Muscle of leg (tissue), 3 donors: ENCODE measurements at regions not wholly inside any gene's neighbourhood (a gene's known extent, or its start where the extent isn't known, plus 50 kb on each side); places are given as distances from the start of the nearest gene placed in this dataset.

ENCODE experiments used
- DNase-seq: peaks from one replicate; pipeline ENCODE4 v3.0.0; 2013
- H3K27ac ChIP-seq: one replicate; pipeline ENCODE4 v1.5.1; 2013; ENCODE audit warnings: mild to moderate bottlenecking, low read length, control low read depth
- H3K27me3 ChIP-seq: one replicate; pipeline ENCODE4 v1.6.1; 2013; ENCODE audit warnings: low read length; ENCODE audit not compliant: control insufficient read depth, insufficient read depth
- H3K36me3 ChIP-seq: one replicate; pipeline ENCODE4 v1.6.1; 2013; ENCODE audit warnings: low read length; ENCODE audit not compliant: control insufficient read depth, insufficient read depth
- H3K4me1 ChIP-seq: one replicate; pipeline ENCODE4 v1.6.1; 2013; ENCODE audit warnings: low read length; ENCODE audit not compliant: control insufficient read depth, insufficient read depth
- H3K4me3 ChIP-seq: one replicate; pipeline ENCODE4 v1.5.1; 2013; ENCODE audit warnings: low read length, control low read depth
- H3K9me3 ChIP-seq: replicated peaks from 2 replicates; pipeline ENCODE4 v1.6.1; 2013; ENCODE audit warnings: low read depth, low read length; ENCODE audit not compliant: control insufficient read depth
- WGBS: methylation state at CpG from one replicate; pipeline ENCODE4 v1.1.5; 2013; ENCODE audit warnings: missing lambda C conversion rate; ENCODE audit not compliant: insufficient coverage; 5-methylcytosine and 5-hydroxymethylcytosine counted together

DNA sequence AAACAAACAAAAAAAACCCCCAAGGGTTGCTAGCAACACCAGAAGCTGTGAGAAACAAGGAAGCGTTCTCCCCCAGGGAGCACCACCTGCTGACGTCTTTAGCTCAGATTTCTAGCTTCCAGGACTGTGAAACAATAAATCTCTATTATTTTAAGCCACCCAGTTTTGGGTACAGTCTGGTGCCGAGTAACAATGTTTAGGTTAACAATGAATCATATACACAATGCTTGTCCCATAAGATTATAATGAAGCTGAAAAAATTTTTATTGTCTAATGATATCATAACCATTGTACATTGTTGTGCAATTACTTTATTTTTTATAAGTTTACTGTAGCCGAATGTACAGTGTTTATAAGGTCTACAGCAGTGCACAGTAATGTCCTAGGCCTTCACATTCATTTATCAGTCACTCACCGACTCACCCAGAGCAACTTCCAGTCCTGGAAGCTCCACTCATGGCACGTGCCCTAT is 72.1 kb upstream of the CAB39 start:
- Histone ChIP-seq H3K4me1 (no peaks in the 10 kb centered on the region), H3K4me3 (no peak overlapping the region), H3K36me3 (no peaks in the 10 kb centered on the region), H3K27ac (no peak overlapping the region), H3K9me3 (no peaks in the 10 kb centered on the region), H3K27me3 (no peaks in the 10 kb centered on the region)
- DNase-seq = no peak
- WGBS = 57% methylated on average over 1 of the region's 6 CpGs

DNA sequence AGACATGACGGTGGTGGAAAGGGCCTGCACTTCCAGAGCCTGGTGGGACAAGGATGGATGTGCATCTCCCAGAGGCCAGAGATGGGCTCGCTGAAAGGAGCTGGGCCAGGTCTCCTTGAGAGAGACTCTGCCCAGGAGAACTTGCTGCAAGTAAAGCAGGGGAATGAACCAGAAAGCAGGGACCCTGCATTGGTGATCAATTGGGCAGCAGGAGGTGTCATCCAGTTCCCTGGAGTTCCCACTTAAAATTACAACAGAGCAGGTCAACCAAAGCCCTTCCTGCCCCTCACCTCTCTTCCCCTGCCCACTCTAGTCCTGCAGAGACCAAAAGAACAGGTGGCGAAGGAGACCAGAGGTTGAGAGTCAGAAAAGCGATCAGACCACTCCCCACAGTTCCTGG is 69.7 kb upstream of the CAB39 start:
- H3K4me1 ChIP-seq = no peaks in the 10 kb centered on the region
- H3K27me3 ChIP-seq = no peaks in the 10 kb centered on the region
- no peak for DNase-seq
- H3K36me3 ChIP-seq = no peaks in the 10 kb centered on the region
- no peak overlapping the region for H3K27ac ChIP-seq
- WGBS = 95% methylated on average over 2 of the region's 4 CpGs
- H3K9me3 ChIP-seq = no peaks in the 10 kb centered on the region
- no peak overlapping the region for H3K4me3 ChIP-seq

DNA sequence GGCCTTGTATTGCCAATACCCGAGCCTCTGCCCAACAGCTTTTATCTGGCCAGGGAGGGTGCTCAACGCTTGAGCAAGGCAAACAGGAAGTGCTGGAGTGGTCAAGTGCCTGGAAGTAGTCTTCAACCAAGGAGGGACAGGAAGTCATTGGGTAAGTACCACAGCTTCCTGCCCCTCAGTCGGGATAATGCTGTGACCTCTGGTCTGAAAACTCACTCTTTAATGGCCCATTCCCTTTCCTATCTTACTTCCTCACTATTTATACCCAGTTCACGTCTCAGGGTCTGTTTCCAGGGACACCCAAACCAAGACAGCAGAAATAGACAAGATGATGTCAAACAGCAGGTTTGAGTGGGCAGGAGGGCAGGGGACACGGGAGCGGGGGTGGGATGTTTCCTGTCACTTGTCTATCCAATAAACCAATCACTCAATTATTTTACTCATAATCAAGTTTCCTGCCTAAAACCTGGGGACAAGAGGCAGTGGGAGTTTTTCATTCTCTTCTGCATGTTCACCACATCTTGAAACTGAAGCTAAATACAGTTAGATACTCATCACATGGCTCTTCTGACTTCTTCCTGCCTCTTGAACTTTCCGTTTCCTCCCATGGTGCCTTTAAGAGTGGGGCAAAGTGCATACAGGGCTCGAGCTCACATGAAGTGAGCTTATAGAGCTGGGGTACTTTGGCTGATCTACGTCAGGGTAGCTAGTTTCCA is 68.9 kb upstream of the CAB39 start:
- Histone ChIP-seq H3K36me3 (no peaks in the 10 kb centered on the region), H3K27me3 (no peaks in the 10 kb centered on the region), H3K9me3 (no peaks in the 10 kb centered on the region), H3K4me1 (no peaks in the 10 kb centered on the region), H3K4me3 (no peak overlapping the region), H3K27ac (no peak overlapping the region)
- WGBS = 29% methylated on average over 1 of the region's 9 CpGs
- DNase-seq = peak; percentile 43

DNA sequence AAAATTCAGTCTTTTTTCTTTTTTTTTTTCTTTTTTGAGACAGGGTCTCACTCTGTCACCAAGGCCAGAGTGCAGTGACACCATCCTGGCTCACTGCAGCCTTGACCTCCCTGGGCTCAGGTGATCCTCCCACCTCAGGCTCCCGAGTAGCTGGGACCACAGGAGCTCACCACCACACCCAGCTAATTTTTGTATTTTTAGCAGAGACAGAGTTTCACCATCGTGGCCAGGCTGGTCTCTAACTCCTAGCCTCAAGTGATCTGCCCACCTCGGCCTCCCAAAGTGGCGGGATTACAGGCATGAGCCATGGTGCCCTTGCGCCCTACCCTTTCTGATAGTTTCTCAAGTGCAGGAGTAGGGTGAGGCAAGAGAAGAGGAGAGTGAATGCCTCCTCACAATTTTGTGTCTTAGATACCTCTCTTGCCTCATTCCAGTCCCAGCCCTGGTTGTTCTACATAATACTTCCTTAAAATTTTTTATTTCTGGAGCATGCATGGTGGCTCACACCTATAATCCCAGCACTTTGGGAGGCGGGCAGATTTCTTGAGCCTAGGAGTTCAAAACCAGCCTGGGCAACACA is 68.2 kb upstream of the CAB39 start:
- WGBS = 92% methylated on average over 3 of the region's 6 CpGs

DNA sequence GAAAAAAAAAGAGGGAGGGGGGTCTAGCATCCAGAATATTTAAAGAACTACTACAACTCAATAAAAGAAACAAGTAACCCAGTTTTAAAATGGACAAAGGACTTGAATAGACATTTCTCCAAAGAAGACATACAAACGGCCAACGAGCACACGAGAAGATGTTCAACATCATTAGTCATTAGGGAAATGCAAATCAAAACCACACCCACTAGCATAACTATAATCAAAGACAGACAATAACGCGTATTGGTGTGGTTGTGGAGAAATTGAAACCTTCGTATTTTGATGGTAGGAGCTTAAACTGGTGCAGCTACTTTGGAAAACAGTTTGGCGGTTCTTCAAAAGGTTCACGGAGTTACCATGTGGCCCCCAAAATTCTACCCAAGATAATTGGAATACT is 64.3 kb upstream of the CAB39 start:
- Histone ChIP-seq H3K4me3 (no peak overlapping the region), H3K9me3 (no peaks in the 10 kb centered on the region), H3K36me3 (no peaks in the 10 kb centered on the region), H3K27ac (no peak overlapping the region), H3K27me3 (no peaks in the 10 kb centered on the region), H3K4me1 (no peaks in the 10 kb centered on the region)
- WGBS = 100% methylated on average over 1 of the region's 8 CpGs
- no peak for DNase-seq

More for the DNA sequence above, 68.2 kb upstream of the CAB39 start:
- DNase-seq = no peak
- H3K9me3 ChIP-seq = no peaks in the 10 kb centered on the region
- no peak overlapping the region for H3K4me3 ChIP-seq
- no peak overlapping the region for H3K27ac ChIP-seq
- no peaks in the 10 kb centered on the region for H3K27me3 ChIP-seq
- no peaks in the 10 kb centered on the region for H3K36me3 ChIP-seq
- no peaks in the 10 kb centered on the region for H3K4me1 ChIP-seq

DNA sequence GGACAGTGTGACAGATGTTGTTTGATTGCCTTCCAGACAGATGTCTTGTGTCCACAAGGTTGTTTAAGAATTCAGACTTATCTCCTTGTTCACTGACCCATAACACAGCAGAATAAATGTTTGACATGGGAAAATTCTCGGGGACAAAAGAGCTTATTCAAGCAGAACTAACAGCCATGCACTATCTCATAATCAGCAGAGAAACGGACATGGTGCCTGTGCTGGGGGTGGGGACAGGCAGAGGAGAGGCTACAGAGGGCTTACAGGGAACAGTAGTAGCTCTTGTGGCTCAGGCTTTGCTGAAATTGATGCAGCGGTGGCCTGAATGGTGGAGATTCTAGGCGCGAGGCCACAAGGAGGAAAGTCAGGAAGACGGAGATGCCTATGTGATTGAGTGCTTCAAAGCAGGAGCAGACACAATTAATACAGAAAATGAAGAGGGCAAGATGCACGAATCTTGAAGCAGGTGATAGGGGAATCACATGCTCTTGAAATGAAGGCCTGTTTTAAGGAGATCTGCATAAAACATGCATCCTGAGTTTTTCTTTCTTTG is 62.0 kb upstream of the CAB39 start:
- H3K9me3 ChIP-seq = no peaks in the 10 kb centered on the region
- H3K4me1 ChIP-seq = no peaks in the 10 kb centered on the region
- no peaks in the 10 kb centered on the region for H3K36me3 ChIP-seq
- H3K4me3 ChIP-seq = no peak overlapping the region
- DNase-seq = no peak
- H3K27ac ChIP-seq = no peak overlapping the region
- H3K27me3 ChIP-seq = no peaks in the 10 kb centered on the region
- WGBS = 58% methylated on average over 5 of the region's 7 CpGs

DNA sequence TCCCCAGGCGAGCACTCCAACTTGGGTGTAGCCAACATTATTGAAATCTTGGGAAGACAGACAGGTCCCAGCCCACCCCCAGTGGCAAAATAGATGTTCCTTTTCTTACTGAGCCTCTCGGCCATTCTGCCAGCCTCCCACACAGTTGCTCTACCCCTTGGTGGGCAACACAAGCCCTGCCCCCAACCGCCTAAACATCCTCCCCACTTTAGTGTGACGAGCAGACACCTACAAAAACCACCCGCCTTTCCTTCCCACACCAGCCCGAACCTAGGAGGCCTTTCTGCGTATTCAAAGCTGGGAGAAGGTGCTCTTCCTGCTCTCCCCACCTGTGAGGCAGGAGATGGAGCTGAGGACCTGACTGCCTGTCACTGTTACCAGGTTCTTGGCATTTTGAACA is 58.6 kb upstream of the CAB39 start:
- DNase-seq = no peak
- H3K9me3 ChIP-seq = no peaks in the 10 kb centered on the region
- no peaks in the 10 kb centered on the region for H3K27me3 ChIP-seq
- no peaks in the 10 kb centered on the region for H3K36me3 ChIP-seq
- H3K27ac ChIP-seq = no peak overlapping the region
- no peak overlapping the region for H3K4me3 ChIP-seq
- 71% methylated on average over 5 of the region's 7 CpGs for WGBS
- no peaks in the 10 kb centered on the region for H3K4me1 ChIP-seq

DNA sequence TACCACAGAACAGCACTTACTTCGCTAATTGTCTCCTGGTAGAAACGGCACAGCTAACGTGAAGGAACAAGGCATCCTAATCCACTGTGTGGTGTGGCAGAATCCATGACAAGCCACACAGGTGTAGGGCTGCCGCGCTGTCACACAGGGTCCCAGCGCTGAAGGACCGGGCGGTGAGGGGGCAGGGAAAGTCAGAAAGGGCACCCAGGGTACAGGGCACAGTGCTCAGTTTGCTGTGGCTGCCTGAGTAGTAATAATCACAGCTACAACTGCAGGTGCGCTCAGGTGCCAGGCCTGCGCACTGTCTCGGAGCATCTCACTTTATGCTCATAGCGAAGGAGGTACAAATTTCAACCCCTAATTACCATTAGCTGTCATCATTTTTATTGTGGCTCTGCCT is 55.2 kb upstream of the CAB39 start:
- Histone ChIP-seq H3K27me3 (no peaks in the 10 kb centered on the region), H3K4me3 (no peak overlapping the region), H3K27ac (no peak overlapping the region), H3K9me3 (no peaks in the 10 kb centered on the region), H3K36me3 (no peaks in the 10 kb centered on the region), H3K4me1 (peaks cover 10% of the 10 kb centered on the region)
- 86% methylated on average over 11 of the region's 12 CpGs for WGBS
- no peak for DNase-seq

DNA sequence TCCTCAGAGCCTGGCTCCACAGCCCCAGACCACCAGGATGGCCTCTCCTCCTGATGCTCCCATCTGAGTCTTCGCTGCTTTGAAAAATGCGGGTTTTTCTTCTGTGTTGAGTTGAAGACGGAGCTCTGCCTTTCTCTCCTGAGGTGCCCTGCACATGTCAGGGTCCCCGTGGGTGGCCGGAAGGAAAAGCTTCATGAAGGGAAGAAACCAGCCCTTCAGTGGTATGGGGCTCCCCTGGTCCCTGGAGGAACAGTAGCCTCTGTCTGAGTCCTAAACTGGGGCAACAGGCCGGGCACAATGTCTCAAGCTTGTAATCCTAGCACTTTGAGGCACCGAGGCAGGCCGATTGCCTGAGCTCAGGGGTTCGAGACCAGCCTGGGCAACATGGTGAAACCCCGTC is 54.7 kb upstream of the CAB39 start:
- Histone ChIP-seq H3K36me3 (no peaks in the 10 kb centered on the region), H3K4me1 (peaks cover 10% of the 10 kb centered on the region)

DNA sequence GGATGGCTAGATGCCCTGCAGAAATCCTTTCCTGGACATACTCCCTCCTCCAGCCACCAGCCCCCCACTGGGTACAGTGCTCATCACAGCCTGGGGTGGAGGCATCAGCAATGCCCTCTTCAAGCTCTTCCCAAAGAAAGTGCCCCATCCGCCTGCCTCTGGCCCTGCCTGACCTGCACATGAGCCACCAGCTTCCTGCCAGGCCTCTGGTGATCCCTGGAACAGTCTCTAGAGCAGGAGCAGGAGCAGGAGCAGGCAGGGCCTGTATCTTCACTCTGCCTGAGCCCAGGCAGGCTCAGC is 54.1 kb upstream of the CAB39 start:
- Histone ChIP-seq H3K27me3 (no peaks in the 10 kb centered on the region), H3K4me3 (no peak overlapping the region), H3K9me3 (no peaks in the 10 kb centered on the region), H3K27ac (no peak overlapping the region), H3K4me1 (peaks cover 12% of the 10 kb centered on the region), H3K36me3 (no peaks in the 10 kb centered on the region)
- no peak for DNase-seq
- 89% methylated on average over 1 of the region's 1 CpG for WGBS

More for the DNA sequence above, 54.7 kb upstream of the CAB39 start:
- H3K9me3 ChIP-seq = no peaks in the 10 kb centered on the region
- H3K27ac ChIP-seq = no peak overlapping the region
- no peak overlapping the region for H3K4me3 ChIP-seq
- no peak for DNase-seq
- 92% methylated on average over 8 of the region's 10 CpGs for WGBS
- no peaks in the 10 kb centered on the region for H3K27me3 ChIP-seq
